ENCODE measurements at regions not wholly inside any gene's neighbourhood (a gene's known extent, or its start where the extent isn't known, plus 50 kb on each side); places are given as distances from the start of the nearest gene placed in this dataset.

GRCh38 chr5:103919506-103919905, 356.9 kb upstream of the NUDT12 start:
- Histone ChIP-seq H3K27me3 (replicated peaks; ENCODE audit: insufficient read depth) (no peaks in the 10 kb centered on the region), H3K36me3 (no peaks in the 10 kb centered on the region), H3K9me3 (no peaks in the 10 kb centered on the region), H3K4me3 (no peak overlapping the region), H3K27ac (no peak overlapping the region), H3K4me1 (replicated peaks) (no peaks in the 10 kb centered on the region)
- TF ChIP-seq CTCF (IDR thresholded peaks at IDR 0.05) (no peak), POLR2AphosphoS5 (IDR thresholded peaks at IDR 0.05) (no peak), POLR2A (IDR thresholded peaks at IDR 0.05) (no peak)
- intact Hi-C loops (cut with DNase I): no loop called here
- DNase-seq (ENCODE audit: low spot score): no peak

GRCh38 chr5:103918668-103919367, 356.2 kb upstream of the NUDT12 start:
- no peak for DNase-seq (ENCODE audit: low spot score)
- intact Hi-C loops (cut with DNase I): no loop called here
- Histone ChIP-seq H3K4me3 (no peak overlapping the region), H3K27me3 (replicated peaks; ENCODE audit: insufficient read depth) (no peaks in the 10 kb centered on the region), H3K4me1 (replicated peaks) (no peaks in the 10 kb centered on the region), H3K36me3 (no peaks in the 10 kb centered on the region), H3K27ac (no peak overlapping the region), H3K9me3 (no peaks in the 10 kb centered on the region)
- no peak for TF ChIP-seq POLR2A (IDR thresholded peaks at IDR 0.05)
- TF ChIP-seq CTCF (IDR thresholded peaks at IDR 0.05): no peak
- TF ChIP-seq POLR2AphosphoS5 (IDR thresholded peaks at IDR 0.05): no peak

- Histone ChIP-seq H3K9me3 (no peaks in the 10 kb centered on the region), H3K4me3 (no peak overlapping the region), H3K27me3 (replicated peaks; ENCODE audit: insufficient read depth) (no peaks in the 10 kb centered on the region), H3K4me1 (replicated peaks) (no peaks in the 10 kb centered on the region), H3K27ac (no peak overlapping the region), H3K36me3 (no peaks in the 10 kb centered on the region)
- no peak for DNase-seq (ENCODE audit: low spot score)
- 87% methylated on average over 1 of the region's 1 CpG for WGBS
- TF ChIP-seq POLR2AphosphoS5 (IDR thresholded peaks at IDR 0.05) (no peak), POLR2A (IDR thresholded peaks at IDR 0.05) (no peak), CTCF (IDR thresholded peaks at IDR 0.05) (no peak)
- intact Hi-C loops (cut with DNase I): no loop called here
Measured at GRCh38 chr5:103915081-103915480, 352.5 kb upstream of the NUDT12 start.

GRCh38 chr5:103910786-103911185, 348.2 kb upstream of the NUDT12 start:
- no peaks in the 10 kb centered on the region for H3K9me3 ChIP-seq
- no peaks in the 10 kb centered on the region for H3K4me1 ChIP-seq (replicated peaks)
- DNase-seq (ENCODE audit: low spot score): no peak
- WGBS: 81% methylated on average over 2 of the region's 2 CpGs
- H3K27ac ChIP-seq: no peak overlapping the region
- no peaks in the 10 kb centered on the region for H3K27me3 ChIP-seq (replicated peaks; ENCODE audit: insufficient read depth)
- intact Hi-C loops (cut with DNase I): no loop called here
- H3K4me3 ChIP-seq: no peak overlapping the region
- TF ChIP-seq POLR2A (IDR thresholded peaks at IDR 0.05) (no peak), CTCF (IDR thresholded peaks at IDR 0.05) (no peak)
- H3K36me3 ChIP-seq: no peaks in the 10 kb centered on the region

GRCh38 chr5:103910011-103910410, 347.4 kb upstream of the NUDT12 start:
- Histone ChIP-seq H3K4me1 (replicated peaks) (no peaks in the 10 kb centered on the region), H3K4me3 (no peak overlapping the region), H3K9me3 (no peaks in the 10 kb centered on the region), H3K36me3 (no peaks in the 10 kb centered on the region), H3K27me3 (replicated peaks; ENCODE audit: insufficient read depth) (no peaks in the 10 kb centered on the region), H3K27ac (no peak overlapping the region)
- 73% methylated on average over 2 of the region's 2 CpGs for WGBS
- TF ChIP-seq POLR2AphosphoS5 (IDR thresholded peaks at IDR 0.05): no peak
- no peak for TF ChIP-seq POLR2A (IDR thresholded peaks at IDR 0.05)
- no peak for TF ChIP-seq CTCF (IDR thresholded peaks at IDR 0.05)
- intact Hi-C loops (cut with DNase I): no loop called here
- DNase-seq (ENCODE audit: low spot score): no peak
